Progenitor cell of endocrine pancreas (in vitro differentiated cells): ENCODE measurements at regions not wholly inside any gene's neighbourhood (a gene's known extent, or its start where the extent isn't known, plus 50 kb on each side); places are given as distances from the start of the nearest gene placed in this dataset.
"Not testable (repeated sequence)": the region's sequence is repeated elsewhere in the genome, so short reads cannot be mapped to it uniquely, and the experiment has no call there.

Experiments used
- DNase-seq: peaks from one replicate; pipeline ENCODE4 v3.0.0; 2021; ENCODE audit warnings: low spot score; ENCODE audit not compliant: unreplicated experiment
- H3K27ac Mint-ChIP-seq: 2 replicates; pipeline ENCODE4 v1.8.0; 2021; ENCODE audit warnings: mild to moderate bottlenecking, moderate library complexity, mixed read lengths
- H3K27me3 Mint-ChIP-seq: 2 replicates; pipeline ENCODE4 v1.8.0; 2021; ENCODE audit warnings: mixed read lengths
- H3K36me3 Mint-ChIP-seq: 2 replicates; pipeline ENCODE4 v1.8.0; 2022; ENCODE audit warnings: mixed read lengths; ENCODE audit not compliant: insufficient read depth
- H3K4me1 Mint-ChIP-seq: 2 replicates; pipeline ENCODE4 v1.8.0; 2021; ENCODE audit warnings: low read depth, mixed read lengths
- H3K4me3 Mint-ChIP-seq: 2 replicates; pipeline ENCODE4 v1.8.0; 2021; ENCODE audit warnings: low read depth, mild to moderate bottlenecking, moderate library complexity, mixed read lengths
- H3K9me3 Mint-ChIP-seq: 2 replicates; pipeline ENCODE4 v1.8.0; 2021; ENCODE audit warnings: low read depth, mixed read lengths
- TF ChIP-seq, protein P1 (sequence below): fragments of 200-600 bp; sonication (generic); IDR thresholded peaks from one replicate; pipeline ENCODE4 v1.5.0; 2021; ENCODE audit warnings: antibody characterized with exemption, mild to moderate bottlenecking; ENCODE audit not compliant: unreplicated experiment

DNA sequence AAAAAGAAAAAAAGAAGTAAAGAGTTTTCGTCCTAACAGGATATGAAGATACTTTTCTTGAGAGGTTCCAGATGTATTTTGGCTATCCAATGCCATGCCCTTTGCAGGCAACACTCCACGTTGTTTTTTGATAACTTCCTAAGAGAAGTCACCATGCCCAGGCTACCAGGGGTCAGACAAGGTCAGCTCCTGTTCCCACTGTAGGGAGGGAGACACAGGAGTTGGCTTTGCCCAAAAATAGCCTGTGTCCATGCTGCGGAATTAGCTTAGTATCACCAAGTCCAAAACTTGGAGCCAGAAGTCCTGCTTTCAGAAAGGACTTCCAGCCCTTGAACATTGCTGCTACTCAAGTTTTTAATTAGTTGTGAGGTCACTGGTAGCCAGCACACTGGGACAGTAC is 62.1 kb upstream of the NRIP1 start:
- Mint-ChIP-seq H3K9me3 (no peaks in the 10 kb centered on the region), H3K27ac (no peak overlapping the region), H3K36me3 (no peaks in the 10 kb centered on the region), H3K4me1 (peaks cover 11% of the 10 kb centered on the region), H3K27me3 (no peaks in the 10 kb centered on the region), H3K4me3 (no peak overlapping the region)
- no peak for DNase-seq
- TF ChIP-seq, protein P1, sequence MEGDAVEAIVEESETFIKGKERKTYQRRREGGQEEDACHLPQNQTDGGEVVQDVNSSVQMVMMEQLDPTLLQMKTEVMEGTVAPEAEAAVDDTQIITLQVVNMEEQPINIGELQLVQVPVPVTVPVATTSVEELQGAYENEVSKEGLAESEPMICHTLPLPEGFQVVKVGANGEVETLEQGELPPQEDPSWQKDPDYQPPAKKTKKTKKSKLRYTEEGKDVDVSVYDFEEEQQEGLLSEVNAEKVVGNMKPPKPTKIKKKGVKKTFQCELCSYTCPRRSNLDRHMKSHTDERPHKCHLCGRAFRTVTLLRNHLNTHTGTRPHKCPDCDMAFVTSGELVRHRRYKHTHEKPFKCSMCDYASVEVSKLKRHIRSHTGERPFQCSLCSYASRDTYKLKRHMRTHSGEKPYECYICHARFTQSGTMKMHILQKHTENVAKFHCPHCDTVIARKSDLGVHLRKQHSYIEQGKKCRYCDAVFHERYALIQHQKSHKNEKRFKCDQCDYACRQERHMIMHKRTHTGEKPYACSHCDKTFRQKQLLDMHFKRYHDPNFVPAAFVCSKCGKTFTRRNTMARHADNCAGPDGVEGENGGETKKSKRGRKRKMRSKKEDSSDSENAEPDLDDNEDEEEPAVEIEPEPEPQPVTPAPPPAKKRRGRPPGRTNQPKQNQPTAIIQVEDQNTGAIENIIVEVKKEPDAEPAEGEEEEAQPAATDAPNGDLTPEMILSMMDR: no peak

DNA sequence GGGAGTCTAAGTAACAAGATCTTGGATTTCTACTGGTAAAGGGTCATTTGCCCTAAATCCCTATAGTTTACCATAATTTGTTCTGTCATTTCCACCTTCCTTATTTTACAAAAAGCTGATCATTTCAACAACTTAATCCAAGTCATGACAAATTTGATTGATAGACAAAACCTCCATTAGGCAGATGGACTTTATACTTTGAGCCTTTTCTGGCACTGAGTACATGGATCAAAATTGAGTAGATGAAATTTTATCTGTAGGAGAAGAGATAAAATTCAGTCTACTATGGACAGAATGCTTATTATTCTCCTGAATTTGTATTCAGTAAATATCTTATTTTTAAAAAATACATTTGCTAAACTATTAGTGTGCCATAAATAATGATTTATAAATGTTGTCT is 62.6 kb upstream of the NRIP1 start:
- Mint-ChIP-seq H3K4me1 (peaks cover 6% of the 10 kb centered on the region), H3K9me3 (peaks cover 1% of the 10 kb centered on the region), H3K27ac (no peak overlapping the region), H3K36me3 (no peaks in the 10 kb centered on the region), H3K27me3 (no peaks in the 10 kb centered on the region), H3K4me3 (no peak overlapping the region)
- no peak for DNase-seq
- TF ChIP-seq, protein P1: no peak

DNA sequence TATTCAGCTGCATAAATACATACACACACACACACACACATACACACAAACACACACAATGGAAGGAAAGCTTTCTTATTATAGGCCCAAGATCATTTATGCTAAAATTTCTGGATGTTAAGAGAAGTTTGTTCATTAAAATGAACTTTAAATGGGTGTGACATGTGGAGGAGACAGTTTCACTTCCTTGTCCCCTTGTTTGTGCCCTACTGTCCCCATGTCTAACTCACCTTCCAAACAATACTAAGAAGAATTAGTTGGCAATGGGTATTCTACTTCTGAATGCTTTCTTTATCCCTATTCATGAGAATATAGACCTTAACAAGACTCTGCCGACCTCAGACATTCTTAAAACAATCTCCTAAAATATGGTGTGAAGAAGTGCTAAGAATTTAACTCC is 63.5 kb upstream of the NRIP1 start:
- H3K27me3 Mint-ChIP-seq: no peaks in the 10 kb centered on the region
- DNase-seq: no peak
- H3K4me1 Mint-ChIP-seq: peaks cover 4% of the 10 kb centered on the region
- no peak overlapping the region for H3K4me3 Mint-ChIP-seq
- H3K27ac Mint-ChIP-seq: no peak overlapping the region
- H3K36me3 Mint-ChIP-seq: no peaks in the 10 kb centered on the region
- H3K9me3 Mint-ChIP-seq: peaks cover 5% of the 10 kb centered on the region
- TF ChIP-seq, protein P1: no peak

DNA sequence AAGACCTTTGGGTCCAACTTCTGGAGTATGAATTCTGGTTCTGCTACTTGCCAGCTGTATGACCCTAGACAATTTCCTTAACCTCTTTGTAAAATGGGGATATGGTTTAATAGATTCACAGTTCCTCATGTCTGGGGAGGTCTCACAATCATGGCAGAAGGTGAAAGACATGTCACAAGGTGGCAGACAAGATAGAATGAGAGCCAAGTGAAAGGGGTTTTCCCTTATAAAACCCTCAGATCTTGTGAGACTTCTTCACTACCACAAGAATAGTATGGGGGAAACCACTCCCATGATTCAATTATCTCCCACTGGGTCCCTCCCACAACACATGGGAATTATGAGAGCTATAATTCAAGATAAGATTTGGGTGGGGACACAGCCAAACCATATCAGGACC is 63.9 kb upstream of the NRIP1 start:
- not testable (repeated sequence) for H3K27ac Mint-ChIP-seq, H3K4me3 Mint-ChIP-seq, DNase-seq, H3K4me1 Mint-ChIP-seq, H3K9me3 Mint-ChIP-seq, H3K27me3 Mint-ChIP-seq, H3K36me3 Mint-ChIP-seq

DNA sequence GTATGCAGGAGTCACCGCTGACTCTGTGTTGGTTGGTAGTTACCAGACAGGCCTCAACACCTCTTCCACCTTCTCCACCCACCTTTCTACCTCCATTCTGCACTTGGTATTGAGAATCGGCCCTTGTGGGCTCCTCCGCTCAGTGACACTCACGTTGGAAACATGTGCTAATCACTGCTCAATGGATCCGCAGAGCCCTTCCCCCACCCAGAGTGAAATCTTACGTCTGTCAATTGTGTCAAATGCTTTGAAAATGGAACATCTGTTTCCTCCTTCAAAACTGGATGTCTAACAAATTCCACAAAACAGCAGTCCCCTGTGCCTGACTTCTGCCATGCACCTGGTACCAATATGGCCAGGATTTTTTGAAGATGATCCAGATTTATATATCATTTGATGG is 65.5 kb upstream of the NRIP1 start:
- Mint-ChIP-seq H3K27ac (no peak overlapping the region), H3K36me3 (no peaks in the 10 kb centered on the region), H3K4me3 (no peak overlapping the region), H3K27me3 (no peaks in the 10 kb centered on the region), H3K4me1 (peaks cover 5% of the 10 kb centered on the region), H3K9me3 (peaks cover 5% of the 10 kb centered on the region)
- DNase-seq: no peak
- TF ChIP-seq, protein P1: no peak

DNA sequence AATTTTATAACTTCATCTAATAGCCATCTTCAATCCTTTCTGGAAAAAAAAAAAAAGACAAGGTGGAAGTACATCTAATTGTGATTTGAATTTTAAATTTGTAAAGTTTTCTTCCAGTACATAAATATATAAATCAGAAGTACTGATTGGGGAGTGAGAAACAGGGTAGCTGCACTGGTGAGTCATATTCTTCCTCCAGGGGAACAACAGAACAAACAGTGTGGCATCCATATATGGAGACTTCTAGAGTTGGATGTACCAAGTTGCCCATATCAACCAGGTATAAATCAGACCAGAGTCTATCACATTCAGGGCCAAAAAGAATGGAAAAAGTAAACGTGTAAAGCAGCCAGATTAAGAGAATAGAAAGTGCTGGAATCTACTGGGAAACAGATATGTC is 66.0 kb upstream of the NRIP1 start:
- TF ChIP-seq, protein P1: no peak
- Mint-ChIP-seq H3K4me3 (no peak overlapping the region), H3K9me3 (peaks cover 5% of the 10 kb centered on the region), H3K36me3 (no peaks in the 10 kb centered on the region), H3K27ac (no peak overlapping the region), H3K27me3 (no peaks in the 10 kb centered on the region), H3K4me1 (peaks cover 5% of the 10 kb centered on the region)
- no peak for DNase-seq
